ENCODE measurements at regions not wholly inside any gene's neighbourhood (a gene's known extent, or its start where the extent isn't known, plus 50 kb on each side); places are given as distances from the start of the nearest gene placed in this dataset.

DNA sequence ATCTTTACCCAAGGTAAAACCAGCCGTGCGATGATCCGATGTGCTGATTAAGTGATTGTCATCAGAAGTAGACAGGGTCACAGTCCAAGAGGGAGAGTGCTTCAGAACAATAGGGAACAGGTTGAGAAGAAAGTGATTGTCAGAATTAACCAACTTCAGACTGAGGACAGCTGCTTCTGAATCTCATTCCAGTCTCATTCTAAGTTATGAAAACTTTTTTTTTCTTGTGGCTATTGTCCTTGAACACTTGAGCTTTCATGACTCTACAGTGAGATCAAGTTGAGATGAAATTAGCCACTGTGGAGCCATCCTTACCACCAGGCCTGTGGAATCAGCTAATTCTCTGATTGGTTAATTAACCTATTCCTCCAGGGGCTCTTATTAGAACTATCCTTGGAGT lies 159.9 kb upstream of the WWC1 start:
- Histone ChIP-seq H3K4me3 (no peak overlapping the region), H3K4me1 (ENCODE audit: control insufficient read depth, insufficient read depth, low read length) (peaks cover 8% of the 10 kb centered on the region), H3K27ac (ENCODE audit: control insufficient read depth, insufficient read depth) (no peak overlapping the region), H3K27me3 (replicated peaks in 1 of 2; ENCODE audit: control insufficient read depth in 2 of 2, insufficient read depth in 2 of 2, low read length in 1 of 2) (peaks cover 1 to 2% of the 10 kb centered on the region in 2 experiments; a peak in 3 of 4 replicates), H3K4me2 (ENCODE audit: control insufficient read depth, insufficient read depth) (no peak overlapping the region), H3K79me2 (ENCODE audit: control insufficient read depth, insufficient read depth, low read length) (no peaks in the 10 kb centered on the region), H3K9ac (ENCODE audit: control insufficient read depth, insufficient read depth, low read length) (no peak overlapping the region), H3K9me3 (replicated peaks; ENCODE audit: control insufficient read depth, insufficient read depth, low read length) (no peaks in the 10 kb centered on the region), H4K20me1 (ENCODE audit: control insufficient read depth, insufficient read depth) (no peaks in the 10 kb centered on the region), H2AFZ (ENCODE audit: control insufficient read depth, low read depth, low read length) (no peak overlapping the region), H3K36me3 (ENCODE audit: control insufficient read depth in 2 of 2, insufficient read depth in 2 of 2, low read length in 1 of 2) (no peaks in the 10 kb centered on the region)
- no TSS peak for BruUV-seq (replicated peaks)
- ChIA-PET RAD21 (ENCODE audit: unreplicated experiment) (no interaction called here), CTCF (interaction anchor here (1.3 to 2.3 kb wide), 2 partner anchors 17 to 88 kb away, joined by 5 read pairs; no protein-coding TSS in a partner anchor), SMC1A (ENCODE audit: uncharacterized antibody, unreplicated experiment) (interaction anchor here (1.0 kb wide), 1 partner anchor 9 kb away, joined by 4 read pairs; no protein-coding TSS in a partner anchor), POLR2A (no interaction called here)
- DNase-seq (ENCODE audit: low read depth, low spot score) (no peak), FAIRE-seq (no peak), ATAC-seq (no peak)
- in situ Hi-C loops (cut with MboI), result no loop called here
- TF ChIP-seq IRF4 (IDR thresholded peaks at IDR 0.05; ENCODE audit: low read depth, low read length), result no peak
- TF ChIP-seq NFIC (IDR thresholded peaks at IDR 0.05; ENCODE audit: low read depth, low read length), result no peak
- TF ChIP-seq NR2C1 (IDR thresholded peaks at IDR 0.05), result no peak
- TF ChIP-seq, protein P1, sequence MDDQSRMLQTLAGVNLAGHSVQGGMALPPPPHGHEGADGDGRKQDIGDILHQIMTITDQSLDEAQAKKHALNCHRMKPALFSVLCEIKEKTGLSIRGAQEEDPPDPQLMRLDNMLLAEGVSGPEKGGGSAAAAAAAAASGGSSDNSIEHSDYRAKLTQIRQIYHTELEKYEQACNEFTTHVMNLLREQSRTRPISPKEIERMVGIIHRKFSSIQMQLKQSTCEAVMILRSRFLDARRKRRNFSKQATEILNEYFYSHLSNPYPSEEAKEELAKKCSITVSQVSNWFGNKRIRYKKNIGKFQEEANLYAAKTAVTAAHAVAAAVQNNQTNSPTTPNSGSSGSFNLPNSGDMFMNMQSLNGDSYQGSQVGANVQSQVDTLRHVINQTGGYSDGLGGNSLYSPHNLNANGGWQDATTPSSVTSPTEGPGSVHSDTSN (IDR thresholded peaks at IDR 0.05; ENCODE audit: insufficient replicate concordance, low read depth, low read length), result no peak
- no peak for TF ChIP-seq YBX1 (IDR thresholded peaks at IDR 0.05)
- TF ChIP-seq, protein P2, sequence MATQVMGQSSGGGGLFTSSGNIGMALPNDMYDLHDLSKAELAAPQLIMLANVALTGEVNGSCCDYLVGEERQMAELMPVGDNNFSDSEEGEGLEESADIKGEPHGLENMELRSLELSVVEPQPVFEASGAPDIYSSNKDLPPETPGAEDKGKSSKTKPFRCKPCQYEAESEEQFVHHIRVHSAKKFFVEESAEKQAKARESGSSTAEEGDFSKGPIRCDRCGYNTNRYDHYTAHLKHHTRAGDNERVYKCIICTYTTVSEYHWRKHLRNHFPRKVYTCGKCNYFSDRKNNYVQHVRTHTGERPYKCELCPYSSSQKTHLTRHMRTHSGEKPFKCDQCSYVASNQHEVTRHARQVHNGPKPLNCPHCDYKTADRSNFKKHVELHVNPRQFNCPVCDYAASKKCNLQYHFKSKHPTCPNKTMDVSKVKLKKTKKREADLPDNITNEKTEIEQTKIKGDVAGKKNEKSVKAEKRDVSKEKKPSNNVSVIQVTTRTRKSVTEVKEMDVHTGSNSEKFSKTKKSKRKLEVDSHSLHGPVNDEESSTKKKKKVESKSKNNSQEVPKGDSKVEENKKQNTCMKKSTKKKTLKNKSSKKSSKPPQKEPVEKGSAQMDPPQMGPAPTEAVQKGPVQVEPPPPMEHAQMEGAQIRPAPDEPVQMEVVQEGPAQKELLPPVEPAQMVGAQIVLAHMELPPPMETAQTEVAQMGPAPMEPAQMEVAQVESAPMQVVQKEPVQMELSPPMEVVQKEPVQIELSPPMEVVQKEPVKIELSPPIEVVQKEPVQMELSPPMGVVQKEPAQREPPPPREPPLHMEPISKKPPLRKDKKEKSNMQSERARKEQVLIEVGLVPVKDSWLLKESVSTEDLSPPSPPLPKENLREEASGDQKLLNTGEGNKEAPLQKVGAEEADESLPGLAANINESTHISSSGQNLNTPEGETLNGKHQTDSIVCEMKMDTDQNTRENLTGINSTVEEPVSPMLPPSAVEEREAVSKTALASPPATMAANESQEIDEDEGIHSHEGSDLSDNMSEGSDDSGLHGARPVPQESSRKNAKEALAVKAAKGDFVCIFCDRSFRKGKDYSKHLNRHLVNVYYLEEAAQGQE (IDR thresholded peaks at IDR 0.05; ENCODE audit: low read depth, low read length), result no peak
- TF ChIP-seq, protein P3, sequence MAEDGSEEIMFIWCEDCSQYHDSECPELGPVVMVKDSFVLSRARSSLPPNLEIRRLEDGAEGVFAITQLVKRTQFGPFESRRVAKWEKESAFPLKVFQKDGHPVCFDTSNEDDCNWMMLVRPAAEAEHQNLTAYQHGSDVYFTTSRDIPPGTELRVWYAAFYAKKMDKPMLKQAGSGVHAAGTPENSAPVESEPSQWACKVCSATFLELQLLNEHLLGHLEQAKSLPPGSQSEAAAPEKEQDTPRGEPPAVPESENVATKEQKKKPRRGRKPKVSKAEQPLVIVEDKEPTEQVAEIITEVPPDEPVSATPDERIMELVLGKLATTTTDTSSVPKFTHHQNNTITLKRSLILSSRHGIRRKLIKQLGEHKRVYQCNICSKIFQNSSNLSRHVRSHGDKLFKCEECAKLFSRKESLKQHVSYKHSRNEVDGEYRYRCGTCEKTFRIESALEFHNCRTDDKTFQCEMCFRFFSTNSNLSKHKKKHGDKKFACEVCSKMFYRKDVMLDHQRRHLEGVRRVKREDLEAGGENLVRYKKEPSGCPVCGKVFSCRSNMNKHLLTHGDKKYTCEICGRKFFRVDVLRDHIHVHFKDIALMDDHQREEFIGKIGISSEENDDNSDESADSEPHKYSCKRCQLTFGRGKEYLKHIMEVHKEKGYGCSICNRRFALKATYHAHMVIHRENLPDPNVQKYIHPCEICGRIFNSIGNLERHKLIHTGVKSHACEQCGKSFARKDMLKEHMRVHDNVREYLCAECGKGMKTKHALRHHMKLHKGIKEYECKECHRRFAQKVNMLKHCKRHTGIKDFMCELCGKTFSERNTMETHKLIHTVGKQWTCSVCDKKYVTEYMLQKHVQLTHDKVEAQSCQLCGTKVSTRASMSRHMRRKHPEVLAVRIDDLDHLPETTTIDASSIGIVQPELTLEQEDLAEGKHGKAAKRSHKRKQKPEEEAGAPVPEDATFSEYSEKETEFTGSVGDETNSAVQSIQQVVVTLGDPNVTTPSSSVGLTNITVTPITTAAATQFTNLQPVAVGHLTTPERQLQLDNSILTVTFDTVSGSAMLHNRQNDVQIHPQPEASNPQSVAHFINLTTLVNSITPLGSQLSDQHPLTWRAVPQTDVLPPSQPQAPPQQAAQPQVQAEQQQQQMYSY (CRISPR knock-in tag; IDR thresholded peaks at IDR 0.05), result no peak
- TF ChIP-seq MEF2A (IDR thresholded peaks at IDR 0.05; ENCODE audit: insufficient read depth, low read depth, low read length), result no peak
- no peak for TF ChIP-seq POLR2AphosphoS2 (IDR thresholded peaks at IDR 0.05; ENCODE audit: low read depth, low read length)
- TF ChIP-seq, protein P4, sequence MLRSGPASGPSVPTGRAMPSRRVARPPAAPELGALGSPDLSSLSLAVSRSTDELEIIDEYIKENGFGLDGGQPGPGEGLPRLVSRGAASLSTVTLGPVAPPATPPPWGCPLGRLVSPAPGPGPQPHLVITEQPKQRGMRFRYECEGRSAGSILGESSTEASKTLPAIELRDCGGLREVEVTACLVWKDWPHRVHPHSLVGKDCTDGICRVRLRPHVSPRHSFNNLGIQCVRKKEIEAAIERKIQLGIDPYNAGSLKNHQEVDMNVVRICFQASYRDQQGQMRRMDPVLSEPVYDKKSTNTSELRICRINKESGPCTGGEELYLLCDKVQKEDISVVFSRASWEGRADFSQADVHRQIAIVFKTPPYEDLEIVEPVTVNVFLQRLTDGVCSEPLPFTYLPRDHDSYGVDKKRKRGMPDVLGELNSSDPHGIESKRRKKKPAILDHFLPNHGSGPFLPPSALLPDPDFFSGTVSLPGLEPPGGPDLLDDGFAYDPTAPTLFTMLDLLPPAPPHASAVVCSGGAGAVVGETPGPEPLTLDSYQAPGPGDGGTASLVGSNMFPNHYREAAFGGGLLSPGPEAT (IDR thresholded peaks at IDR 0.05; ENCODE audit: low read depth), result no peak
- TF ChIP-seq RBBP5 (conservative IDR thresholded peaks at IDR 0.05), result no peak
- no peak for TF ChIP-seq JUNB (IDR thresholded peaks at IDR 0.05)
- WGBS (ENCODE audit: insufficient coverage, insufficient replicate concordance, low lambda C conversion rate, missing lambda C conversion rate), result 98% methylated on average over 3 of the region's 3 CpGs
- intact Hi-C loops (cut with micrococcal nuclease; ENCODE audit: unreplicated experiment), result no loop called here

Data from GM12878 (cell line).